ENCODE measurements at regions not wholly inside any gene's neighbourhood (a gene's known extent, or its start where the extent isn't known, plus 50 kb on each side); places are given as distances from the start of the nearest gene placed in this dataset.

GRCh38 chrX:27924718-27925117, 56.5 kb downstream of the DCAF8L1 start:
- no peak for DNase-seq (ENCODE audit: low read depth)

- DNase-seq (ENCODE audit: low read depth): peak; percentile 26
Observed at GRCh38 chrX:27924261-27924660, 57.0 kb downstream of the DCAF8L1 start.

- peak; percentile 0 for DNase-seq (ENCODE audit: low read depth)
Observed at GRCh38 chrX:27918799-27919198, 62.5 kb downstream of the DCAF8L1 start.

- no peak for DNase-seq (ENCODE audit: low read depth)
Observed at GRCh38 chrX:27917713-27918500, 63.3 kb downstream of the DCAF8L1 start.

- DNase-seq (ENCODE audit: low read depth): peak; percentile 32
Observed at GRCh38 chrX:27915617-27916016, 65.6 kb downstream of the DCAF8L1 start.

GRCh38 chrX:27910412-27910811, 70.8 kb downstream of the DCAF8L1 start:
- DNase-seq (ENCODE audit: low read depth): no peak

- peak; percentile 25 for DNase-seq (ENCODE audit: low read depth)
Observed at GRCh38 chrX:27903960-27904359, 77.3 kb downstream of the DCAF8L1 start.

- DNase-seq (ENCODE audit: low read depth): no peak
Observed at GRCh38 chrX:27893871-27894270, 86.1 kb downstream of the MAGEB10 start.

- DNase-seq (ENCODE audit: low read depth): no peak
Observed at GRCh38 chrX:27893211-27893610, 85.4 kb downstream of the MAGEB10 start.

- DNase-seq (ENCODE audit: low read depth): peak; percentile 79
Observed at GRCh38 chrX:27890611-27891010, 82.8 kb downstream of the MAGEB10 start.

- no peak for DNase-seq (ENCODE audit: low read depth)
Observed at GRCh38 chrX:27889878-27890277, 82.1 kb downstream of the MAGEB10 start.

GRCh38 chrX:27884654-27885053, 76.9 kb downstream of the MAGEB10 start:
- no peak for DNase-seq (ENCODE audit: low read depth)

GRCh38 chrX:27883468-27884092, 75.8 kb downstream of the MAGEB10 start:
- no peak for DNase-seq (ENCODE audit: low read depth)

- no peak for DNase-seq (ENCODE audit: low read depth)
Observed at GRCh38 chrX:27882695-27883094, 74.9 kb downstream of the MAGEB10 start.

GRCh38 chrX:27878862-27879261, 71.1 kb downstream of the MAGEB10 start:
- DNase-seq (ENCODE audit: low read depth): no peak

Measured in HT1080 (cell line).